Activated T-helper 17 cell treated with anti-CD3 and anti-CD28 coated beads, Interleukin-2, amount 50 U/mL, for 72 hours (primary cell): ENCODE measurements at regions not wholly inside any gene's neighbourhood (a gene's known extent, or its start where the extent isn't known, plus 50 kb on each side); places are given as distances from the start of the nearest gene placed in this dataset.

Experiments
- ATAC-seq: fragments of 150-1000 bp; cut with Tn5 transposase; replicated peaks from 2 replicates; pipeline ENCODE4 v1.10.0; 2021; ENCODE audit warnings: mild to moderate bottlenecking, moderate library complexity
- H3K27ac Mint-ChIP-seq: one replicate; pipeline ENCODE4 v1.8.0; 2022; ENCODE audit warnings: mixed read lengths
- H3K27me3 Mint-ChIP-seq: one replicate; pipeline ENCODE4 v1.8.0; 2022; ENCODE audit warnings: mixed read lengths
- H3K36me3 Mint-ChIP-seq: one replicate; pipeline ENCODE4 v1.8.0; 2022; ENCODE audit warnings: low read depth, mild to moderate bottlenecking, mixed read lengths
- H3K4me1 Mint-ChIP-seq: one replicate; pipeline ENCODE4 v1.8.0; 2022; ENCODE audit warnings: mixed read lengths
- H3K4me3 Mint-ChIP-seq: one replicate; pipeline ENCODE4 v1.8.0; 2022; ENCODE audit warnings: mild to moderate bottlenecking, mixed read lengths
- H3K9me3 Mint-ChIP-seq: one replicate; pipeline ENCODE4 v1.8.0; 2022; ENCODE audit warnings: mixed read lengths

DNA sequence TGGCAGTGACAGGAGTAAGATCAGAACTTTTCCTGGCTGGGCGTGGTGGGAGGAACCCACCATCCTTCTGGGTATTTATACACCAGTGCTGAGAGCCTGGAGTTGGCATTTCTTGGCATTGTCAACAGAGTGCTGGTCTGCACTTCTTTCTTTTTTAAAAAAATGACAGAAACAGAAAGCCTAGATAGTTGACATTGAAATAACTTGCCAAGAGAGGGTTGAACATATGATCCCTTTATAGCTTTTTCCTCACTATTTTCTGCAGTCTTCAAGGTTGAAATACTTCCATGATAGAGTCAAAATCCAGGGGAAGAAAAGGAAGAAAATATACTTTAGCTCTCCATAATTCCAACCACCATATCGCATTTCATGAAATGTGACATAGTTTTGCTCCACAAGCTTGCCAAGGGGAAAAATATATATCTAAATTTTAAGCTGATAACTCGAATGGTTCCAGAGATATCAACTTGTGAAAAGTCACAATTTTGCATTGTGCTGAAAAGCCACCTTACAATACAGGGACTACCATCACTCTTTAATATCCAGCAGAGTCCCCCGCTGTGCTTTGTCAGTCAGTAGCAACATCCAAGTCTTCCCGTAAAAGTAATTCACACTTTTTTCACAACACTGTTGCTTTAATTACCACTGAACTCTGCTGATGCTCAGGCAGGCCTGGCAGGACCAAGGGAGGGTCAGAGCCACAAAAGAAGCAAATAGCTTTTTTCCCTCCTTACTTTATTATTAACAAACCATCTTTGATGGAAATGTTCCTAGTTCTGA, 764.9 kb upstream of the FANCL start:
- Mint-ChIP-seq H3K27ac (no peak overlapping the region), H3K36me3 (no peaks in the 10 kb centered on the region), H3K9me3 (peaks cover 13% of the 10 kb centered on the region), H3K27me3 (no peaks in the 10 kb centered on the region), H3K4me1 (no peaks in the 10 kb centered on the region), H3K4me3 (no peak overlapping the region)
- no peak for ATAC-seq

DNA sequence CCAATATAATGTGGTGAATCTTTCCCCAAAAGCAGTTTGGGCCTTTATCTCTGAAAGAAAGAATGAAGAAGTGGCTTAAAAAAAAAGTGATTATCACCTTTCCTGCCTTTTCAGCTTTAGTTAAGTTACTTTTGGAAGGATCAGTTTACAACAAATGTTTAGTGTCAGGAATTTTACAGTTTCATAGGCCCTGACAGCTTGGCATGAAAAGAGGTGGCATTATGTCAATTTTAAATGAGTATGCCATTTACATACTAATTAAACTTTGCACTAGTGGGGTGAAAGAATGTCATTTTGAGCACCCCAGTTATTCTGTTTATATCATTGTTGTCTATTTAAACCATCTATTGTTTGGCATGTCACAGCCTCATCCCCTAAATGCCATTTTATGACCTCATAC, 763.5 kb upstream of the FANCL start:
- Mint-ChIP-seq H3K27me3 (no peaks in the 10 kb centered on the region), H3K27ac (no peak overlapping the region), H3K4me3 (no peak overlapping the region), H3K9me3 (peaks cover 18% of the 10 kb centered on the region), H3K36me3 (no peaks in the 10 kb centered on the region), H3K4me1 (no peaks in the 10 kb centered on the region)
- no peak for ATAC-seq

DNA sequence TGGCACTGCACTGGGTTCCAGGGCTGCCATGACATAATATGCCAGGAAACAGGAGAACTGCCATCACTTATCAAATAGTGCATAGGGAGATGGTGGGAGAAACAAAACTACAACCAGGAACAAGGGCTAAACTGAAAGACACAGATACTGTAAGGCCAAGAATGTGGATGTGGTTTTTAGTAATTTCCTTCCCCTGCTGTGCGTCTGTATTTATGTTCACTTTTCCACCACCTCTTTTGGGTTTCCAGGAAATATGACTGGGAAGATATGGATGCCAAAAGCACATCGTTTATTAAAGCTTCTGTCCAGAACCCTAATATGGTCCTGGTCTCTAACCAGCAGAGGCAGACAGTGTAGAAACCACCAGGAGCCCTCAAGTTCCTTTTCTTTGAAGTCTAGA, 759.7 kb upstream of the FANCL start:
- Mint-ChIP-seq H3K4me1 (no peaks in the 10 kb centered on the region), H3K27ac (no peak overlapping the region), H3K9me3 (peaks cover 20% of the 10 kb centered on the region), H3K4me3 (no peak overlapping the region), H3K27me3 (no peaks in the 10 kb centered on the region), H3K36me3 (no peaks in the 10 kb centered on the region)
- no peak for ATAC-seq

DNA sequence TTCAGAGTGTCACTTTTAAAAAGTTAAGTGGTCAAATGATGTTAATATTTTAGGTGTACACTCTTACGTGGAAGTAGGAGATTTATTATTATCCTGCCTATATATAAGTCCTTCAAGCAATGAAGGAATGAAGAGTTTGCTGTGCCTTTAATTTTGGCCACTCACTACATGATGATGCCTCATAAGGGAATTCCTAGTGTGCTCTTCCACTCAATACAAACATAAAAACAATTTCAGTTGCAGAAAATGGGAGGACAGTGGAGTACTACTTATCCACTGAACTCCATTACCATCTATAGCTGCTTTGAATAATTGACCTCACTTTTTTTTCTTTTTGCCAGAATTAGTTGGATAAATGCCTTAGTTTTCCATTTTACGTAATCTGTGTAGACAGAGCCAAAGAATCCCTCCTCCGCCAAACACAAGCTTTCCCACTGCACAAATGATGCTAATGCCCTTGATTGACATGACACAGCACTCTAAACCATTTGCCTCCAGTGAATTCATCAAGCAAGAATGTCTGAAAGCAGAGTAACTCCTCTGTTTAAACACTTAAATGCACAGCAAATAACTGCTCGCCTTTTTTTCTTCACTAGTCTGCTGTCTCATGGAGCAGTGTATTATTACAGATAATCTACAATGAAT, 751.1 kb upstream of the FANCL start:
- no peaks in the 10 kb centered on the region for H3K27me3 Mint-ChIP-seq
- H3K27ac Mint-ChIP-seq: no peak overlapping the region
- no peak overlapping the region for H3K4me3 Mint-ChIP-seq
- no peaks in the 10 kb centered on the region for H3K4me1 Mint-ChIP-seq
- H3K9me3 Mint-ChIP-seq: peaks cover 4% of the 10 kb centered on the region
- no peaks in the 10 kb centered on the region for H3K36me3 Mint-ChIP-seq
- ATAC-seq: no peak

DNA sequence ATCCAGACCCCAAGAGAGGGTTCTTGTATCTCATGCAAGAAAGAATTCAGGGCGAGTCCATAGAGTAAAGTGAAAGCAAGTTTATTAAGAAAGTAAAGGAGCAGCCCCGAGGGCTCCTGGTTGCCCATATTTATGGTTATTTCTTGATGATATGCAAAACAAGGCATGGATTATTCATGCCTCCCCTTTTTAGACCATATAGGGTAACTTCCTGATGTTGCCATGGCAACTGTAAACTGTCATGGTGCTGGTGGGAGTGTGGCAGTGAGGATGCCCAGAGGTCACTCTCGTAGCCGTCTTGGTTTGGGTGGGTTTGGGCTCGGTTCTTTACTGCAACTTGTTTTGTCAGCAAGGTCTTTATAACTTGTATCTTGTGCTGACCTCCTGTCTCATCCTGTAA, 750.2 kb upstream of the FANCL start:
- no peaks in the 10 kb centered on the region for H3K9me3 Mint-ChIP-seq

DNA sequence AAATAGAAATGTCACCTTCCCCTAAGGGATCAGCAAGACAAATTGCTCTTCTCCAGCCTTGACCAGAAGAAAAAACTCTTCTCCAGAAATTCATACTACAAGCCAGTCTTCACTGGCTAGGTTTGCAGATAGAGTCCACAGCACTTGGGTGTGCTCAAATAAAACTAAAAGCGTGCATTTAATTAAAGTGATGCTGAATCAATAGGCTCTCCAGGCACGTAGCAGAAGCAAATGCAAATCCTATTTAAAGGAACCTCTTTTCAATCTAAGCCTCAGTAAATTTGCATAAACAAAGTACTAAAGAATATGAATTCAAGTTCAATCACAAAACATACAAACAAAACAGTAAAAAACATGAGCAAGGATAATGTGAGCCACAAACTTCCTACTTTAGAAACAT, 744.4 kb upstream of the FANCL start:
- H3K4me3 Mint-ChIP-seq: no peak overlapping the region
- ATAC-seq: no peak

More for the DNA sequence above, 750.2 kb upstream of the FANCL start:
- Mint-ChIP-seq H3K4me3 (no peak overlapping the region), H3K4me1 (no peaks in the 10 kb centered on the region), H3K27ac (no peak overlapping the region), H3K27me3 (no peaks in the 10 kb centered on the region), H3K36me3 (no peaks in the 10 kb centered on the region)
- ATAC-seq: no peak

DNA sequence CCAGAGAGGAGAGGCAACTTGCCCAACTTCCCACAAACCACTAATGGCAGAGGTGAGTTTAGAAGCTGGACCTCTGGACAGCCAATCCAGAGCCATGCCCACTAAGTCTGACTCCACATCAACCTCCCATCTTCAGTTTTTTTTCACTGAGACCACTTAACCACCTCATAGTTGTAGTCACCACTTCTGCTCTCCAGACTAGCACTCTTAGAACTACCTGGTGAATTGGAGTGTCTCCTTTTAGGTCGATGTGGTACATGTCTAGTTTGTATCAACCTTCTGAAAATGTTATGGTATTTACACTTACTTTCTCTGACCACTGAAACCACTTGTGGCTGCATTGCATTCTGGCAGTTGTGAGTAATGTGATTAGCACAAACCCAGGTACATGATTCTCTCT, 743.6 kb upstream of the FANCL start:
- H3K27me3 Mint-ChIP-seq: no peaks in the 10 kb centered on the region
- H3K27ac Mint-ChIP-seq: no peak overlapping the region
- no peak overlapping the region for H3K4me3 Mint-ChIP-seq
- H3K4me1 Mint-ChIP-seq: no peaks in the 10 kb centered on the region
- H3K9me3 Mint-ChIP-seq: no peaks in the 10 kb centered on the region
- no peak for ATAC-seq
- no peaks in the 10 kb centered on the region for H3K36me3 Mint-ChIP-seq

More for the DNA sequence above, 744.4 kb upstream of the FANCL start:
- Mint-ChIP-seq H3K27me3 (no peaks in the 10 kb centered on the region), H3K36me3 (no peaks in the 10 kb centered on the region), H3K4me1 (no peaks in the 10 kb centered on the region), H3K27ac (no peak overlapping the region), H3K9me3 (no peaks in the 10 kb centered on the region)

DNA sequence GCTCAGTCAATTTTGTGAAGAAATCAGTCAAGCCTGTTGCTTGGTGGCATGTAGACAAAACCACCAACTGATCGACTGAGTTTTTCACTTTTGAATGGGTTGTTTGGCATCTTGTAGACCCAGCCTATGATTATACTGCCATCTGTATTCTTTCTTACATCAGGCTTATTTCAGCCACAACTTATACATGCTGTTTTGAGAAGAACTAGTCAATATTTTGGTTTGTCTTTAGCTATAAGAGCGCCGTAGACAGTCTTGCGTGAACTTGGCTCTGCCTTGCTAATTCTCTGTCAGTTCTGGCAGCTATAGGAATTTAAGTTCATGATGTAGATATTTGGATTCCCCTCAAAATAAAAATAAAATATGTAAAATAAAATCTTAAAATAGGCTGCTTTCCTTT, 742.0 kb upstream of the FANCL start:
- Mint-ChIP-seq H3K4me1 (no peaks in the 10 kb centered on the region), H3K27me3 (no peaks in the 10 kb centered on the region), H3K27ac (no peak overlapping the region), H3K9me3 (no peaks in the 10 kb centered on the region), H3K36me3 (no peaks in the 10 kb centered on the region), H3K4me3 (no peak overlapping the region)
- ATAC-seq: no peak

DNA sequence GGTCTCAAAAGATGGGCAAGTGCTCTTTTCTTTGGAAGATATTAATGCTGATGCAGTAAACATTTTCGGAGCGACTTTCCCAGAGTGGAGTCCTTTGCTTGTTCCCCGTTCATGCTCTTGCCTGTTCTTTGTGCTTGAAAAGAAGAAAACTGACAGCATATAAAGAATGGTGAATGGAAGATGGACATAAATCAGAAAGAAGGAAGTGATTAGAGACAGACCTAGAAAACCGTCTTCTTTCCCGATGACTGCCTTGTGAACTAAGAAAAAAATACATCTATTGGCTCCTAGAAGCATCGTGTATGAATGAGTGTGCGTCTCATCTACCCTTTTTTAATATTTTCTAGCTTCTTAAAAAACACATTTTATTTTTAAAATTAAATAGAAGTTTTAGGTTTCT, 740.1 kb upstream of the FANCL start:
- Mint-ChIP-seq H3K4me1 (no peaks in the 10 kb centered on the region), H3K27ac (no peak overlapping the region), H3K36me3 (no peaks in the 10 kb centered on the region), H3K27me3 (no peaks in the 10 kb centered on the region), H3K4me3 (no peak overlapping the region), H3K9me3 (peaks cover 7% of the 10 kb centered on the region)
- no peak for ATAC-seq

DNA sequence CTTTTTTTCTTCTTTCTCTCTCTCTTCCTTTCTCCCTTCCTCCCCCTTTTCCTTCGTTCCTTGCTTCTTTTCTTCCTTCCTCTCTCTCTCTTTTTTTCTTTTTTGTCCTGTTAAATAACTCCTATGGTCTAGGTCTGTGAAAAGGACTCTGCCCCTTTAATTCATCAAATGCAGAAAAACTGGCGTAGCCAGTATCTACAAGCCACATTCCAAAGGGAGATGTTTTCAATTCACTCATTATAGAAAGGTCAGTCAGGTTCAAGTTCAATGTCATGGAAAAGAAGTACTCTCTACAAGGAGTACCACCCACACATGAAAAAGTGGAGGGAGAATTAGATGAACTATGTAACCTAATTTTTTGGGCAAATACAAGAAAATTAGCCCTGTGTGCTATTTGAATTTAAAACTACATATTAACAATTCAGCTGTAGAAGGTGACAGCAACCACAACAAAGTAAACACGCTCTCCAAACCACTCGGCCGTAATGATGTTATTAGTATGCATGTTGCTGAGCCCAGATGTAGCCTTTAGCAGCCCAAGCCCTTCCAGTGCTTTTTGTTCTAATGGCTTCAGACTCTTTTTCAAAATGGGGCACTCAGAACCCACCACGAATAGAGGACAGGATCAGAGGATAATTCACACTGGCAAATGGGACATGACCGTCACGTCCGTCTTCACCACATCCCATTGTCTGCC, 735.4 kb upstream of the FANCL start:
- Mint-ChIP-seq H3K27me3 (no peaks in the 10 kb centered on the region), H3K9me3 (peaks cover 7% of the 10 kb centered on the region), H3K4me1 (no peaks in the 10 kb centered on the region), H3K4me3 (no peak overlapping the region), H3K36me3 (no peaks in the 10 kb centered on the region), H3K27ac (no peak overlapping the region)
- no peak for ATAC-seq

DNA sequence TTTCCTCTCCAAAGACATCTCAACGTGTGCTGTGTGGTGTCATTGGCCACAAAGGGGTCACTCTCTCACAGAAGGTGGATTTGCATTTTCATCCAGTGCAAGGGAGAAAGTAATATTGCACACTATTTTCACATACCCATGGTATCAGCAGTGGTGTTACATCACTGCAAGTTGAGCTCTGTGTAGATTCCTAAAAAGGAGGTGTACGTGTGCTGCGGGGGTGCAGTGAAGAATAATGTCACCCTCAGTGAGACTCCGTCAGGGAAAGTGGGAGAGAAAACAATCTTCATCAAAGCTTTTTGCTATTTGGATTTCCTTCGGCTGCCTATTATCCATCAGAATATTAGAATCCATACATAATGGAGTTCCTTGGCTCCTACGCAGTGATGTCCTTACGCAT, 733.8 kb upstream of the FANCL start:
- ATAC-seq: no peak
- Mint-ChIP-seq H3K4me3 (no peak overlapping the region), H3K27ac (no peak overlapping the region), H3K4me1 (no peaks in the 10 kb centered on the region), H3K9me3 (peaks cover 7% of the 10 kb centered on the region), H3K36me3 (no peaks in the 10 kb centered on the region), H3K27me3 (no peaks in the 10 kb centered on the region)

DNA sequence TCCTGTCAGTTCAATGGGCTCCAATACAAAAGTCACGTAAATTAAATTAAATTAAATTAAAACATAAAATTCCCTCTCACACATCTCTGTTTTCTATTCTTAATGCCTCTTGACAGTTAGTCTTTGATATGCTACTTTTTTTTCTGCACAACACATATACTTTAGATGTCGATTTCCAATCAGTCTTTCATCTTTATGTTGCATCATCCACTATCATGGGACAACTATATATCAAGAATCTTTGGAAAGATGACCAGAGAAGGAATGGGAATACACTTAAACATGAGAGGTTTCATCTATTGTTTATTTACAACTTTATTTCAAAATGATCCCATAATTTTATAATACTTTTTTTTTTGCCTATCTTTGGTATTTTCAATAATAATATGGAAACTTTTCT, 733.3 kb upstream of the FANCL start:
- ATAC-seq: no peak
- H3K9me3 Mint-ChIP-seq: peaks cover 7% of the 10 kb centered on the region
- no peak overlapping the region for H3K4me3 Mint-ChIP-seq
- no peaks in the 10 kb centered on the region for H3K4me1 Mint-ChIP-seq
- no peaks in the 10 kb centered on the region for H3K27me3 Mint-ChIP-seq
- H3K36me3 Mint-ChIP-seq: no peaks in the 10 kb centered on the region
- no peak overlapping the region for H3K27ac Mint-ChIP-seq

DNA sequence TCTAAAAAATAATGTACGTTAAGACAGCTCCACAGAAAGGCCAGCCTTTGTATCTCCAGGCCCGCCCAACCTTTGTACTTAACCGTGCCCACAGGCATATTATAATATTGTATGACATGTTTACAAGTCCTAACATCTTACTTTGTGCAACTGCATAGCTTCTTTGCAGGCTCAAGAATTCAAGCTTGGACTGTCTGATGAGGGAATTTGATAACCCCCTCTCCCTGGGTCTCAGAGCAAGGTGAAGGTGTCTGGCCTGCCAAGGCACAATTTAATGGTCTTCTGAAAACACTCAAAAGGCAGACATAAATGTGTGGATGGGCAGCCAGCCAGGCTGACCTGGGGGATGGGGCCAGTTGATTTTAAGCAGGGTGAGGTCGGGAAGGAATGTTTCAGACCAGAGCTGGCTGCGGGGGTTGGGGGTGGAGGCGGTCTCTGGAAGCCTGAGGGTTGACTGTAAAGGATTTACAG, 732.7 kb upstream of the FANCL start:
- no peak for ATAC-seq
- no peak overlapping the region for H3K4me3 Mint-ChIP-seq
- H3K36me3 Mint-ChIP-seq: no peaks in the 10 kb centered on the region
- no peaks in the 10 kb centered on the region for H3K4me1 Mint-ChIP-seq
- peaks cover 7% of the 10 kb centered on the region for H3K9me3 Mint-ChIP-seq
- no peak overlapping the region for H3K27ac Mint-ChIP-seq
- no peaks in the 10 kb centered on the region for H3K27me3 Mint-ChIP-seq

DNA sequence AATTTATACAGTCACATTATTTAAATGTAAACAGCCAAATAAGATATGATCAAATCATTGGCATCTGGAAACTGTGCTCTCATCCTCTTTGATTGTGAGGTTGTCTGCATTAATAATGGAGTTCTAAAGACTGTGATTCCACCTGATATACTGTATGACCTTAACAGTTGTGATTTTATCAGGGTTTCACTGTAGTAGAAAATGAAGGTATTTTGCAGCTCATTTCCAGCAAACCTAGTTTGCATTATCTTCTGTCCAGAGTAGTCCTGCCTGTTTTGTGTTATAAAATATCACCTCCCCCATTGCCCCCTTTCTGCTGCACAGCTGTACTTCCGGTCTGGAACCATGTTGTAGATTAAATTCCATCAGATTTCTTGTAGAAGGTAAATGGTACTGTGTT, 731.6 kb upstream of the FANCL start:
- Mint-ChIP-seq H3K4me3 (no peak overlapping the region), H3K27ac (no peak overlapping the region), H3K9me3 (peaks cover 7% of the 10 kb centered on the region), H3K27me3 (no peaks in the 10 kb centered on the region), H3K4me1 (no peaks in the 10 kb centered on the region), H3K36me3 (no peaks in the 10 kb centered on the region)
- no peak for ATAC-seq
